Panc1 (cell line): ENCODE measurements at regions not wholly inside any gene's neighbourhood (a gene's known extent, or its start where the extent isn't known, plus 50 kb on each side); places are given as distances from the start of the nearest gene placed in this dataset.

Experiments
- ATAC-seq: fragments of 200-7000 bp; cut with Tn5 transposase; 2 replicates; pipeline ENCODE4 v1.9.1; 2020; ENCODE audit warnings: mild to moderate bottlenecking, moderate library complexity
- BruUV-seq: library from RNA; stranded (reverse); fragments of 400-500 nt; replicated peaks from 2 replicates; lab custom pipeline; 2021; lab: Mats Ljungman, UMichigan
- CTCF ChIA-PET: fragments of 300-600 bp; sonication (Branson Sonifier 250); formaldehyde crosslinking; loops from one replicate; lab custom pipeline; 2022; ENCODE audit warnings: antibody characterized with exemption; lab: Charles Lee
- POLR2A ChIA-PET: fragments of 300-600 bp; sonication (Branson Sonifier 250); formaldehyde crosslinking; loops from one replicate; lab custom pipeline; 2022; ENCODE audit warnings: antibody characterized with exemption; lab: Charles Lee
- DNase-seq: peaks from one replicate; pipeline ENCODE4 v3.0.0-alpha.2; 2010; ENCODE audit warnings: low read depth, low spot score
- H3K27ac ChIP-seq: 2 replicates; pipeline ENCODE4 v1.5.1; 2011; ENCODE audit warnings: mild to moderate bottlenecking, low read length, inconsistent platforms
- H3K27me3 ChIP-seq: fragments of 200-500 bp; sonication (Bioruptor generic); 2 replicates; pipeline ENCODE4 v1.6.0; 2014; ENCODE audit warnings: low read length, inconsistent platforms; ENCODE audit not compliant: control insufficient read depth, insufficient read depth
- H3K36me3 ChIP-seq: fragments of 200-500 bp; sonication (Bioruptor generic); 2 replicates; pipeline ENCODE4 v1.5.1; 2014; ENCODE audit warnings: inconsistent platforms, mild to moderate bottlenecking, low read length, moderate library complexity; ENCODE audit not compliant: control insufficient read depth, insufficient read depth
- H3K4me1 ChIP-seq: 2 replicates; pipeline ENCODE4 v1.5.1; 2011; ENCODE audit warnings: inconsistent platforms, mild to moderate bottlenecking, low read length, moderate library complexity; ENCODE audit not compliant: control insufficient read depth, insufficient read depth
- H3K4me3 ChIP-seq, 2 experiments: 2 replicates each; pipeline ENCODE4 v1.5.1; 2011 to 2012; ENCODE audit warnings: low read depth in 2 of 2, low read length in 2 of 2, mild to moderate bottlenecking in 2 of 2, inconsistent platforms in 1 of 2, moderate library complexity in 1 of 2
- H3K9me3 ChIP-seq: fragments of 200-500 bp; sonication (Bioruptor generic); 2 replicates; pipeline ENCODE4 v1.5.1; 2014; ENCODE audit warnings: low read depth, mild to moderate bottlenecking, inconsistent platforms, low read length, moderate library complexity; ENCODE audit not compliant: control insufficient read depth, insufficient read depth
- CTCF ChIP-seq: fragments of 450-650 bp; IDR thresholded peaks from 2 replicates; pipeline ENCODE4 v1.5.1; 2017; ENCODE audit warnings: mild to moderate bottlenecking
- POLR2AphosphoS5 ChIP-seq: IDR thresholded peaks from 2 replicates; pipeline ENCODE4 v1.6.1; 2012; ENCODE audit warnings: mild to moderate bottlenecking, low read depth, low read length, moderate library complexity
- REST ChIP-seq, 2 experiments: IDR thresholded peaks; 2 replicates each; pipeline ENCODE4 v1.6.1; 2011 to 2012; ENCODE audit warnings: low read depth in 2 of 2, control low read depth in 1 of 2, low read length in 1 of 2, mild to moderate bottlenecking in 1 of 2, moderate library complexity in 1 of 2; ENCODE audit not compliant: insufficient read depth in 1 of 2
- SIN3A ChIP-seq: IDR thresholded peaks from 2 replicates; pipeline ENCODE4 v1.6.1; 2012; ENCODE audit warnings: low read depth, mild to moderate bottlenecking, low read length, moderate library complexity, borderline replicate concordance; ENCODE audit not compliant: insufficient read depth
- TCF7L2 ChIP-seq: IDR thresholded peaks from 2 replicates; pipeline ENCODE4 v1.6.1; 2011; ENCODE audit warnings: mild to moderate bottlenecking, low read depth, low read length, inconsistent platforms
- in situ Hi-C: cut with HindIII; loops from 2 replicates; pipeline ENCODE4 v1.10.0; 2016; ENCODE audit warnings: low sequenced_read_pairs, low pct_unique_long_range_greater_than_20kb
- intact Hi-C: fragments of 100-400 bp; cut with micrococcal nuclease; formaldehyde crosslinking; loops from one replicate; pipeline ENCODE4 v1.10.0; 2022; ENCODE audit not compliant: unreplicated experiment

- ChIA-PET POLR2A (no interaction called here), CTCF (no interaction called here)
- DNase-seq = no peak
- no peak for ATAC-seq
- peaks cover 14% of the 10 kb centered on the region for H3K27me3 ChIP-seq
- in situ Hi-C loops (no loop called here), intact Hi-C loops (no loop called here)
- H3K27ac ChIP-seq = no peak overlapping the region
- no peaks in the 10 kb centered on the region for H3K4me1 ChIP-seq
- no peak for TF ChIP-seq SIN3A
- no peak for TF ChIP-seq REST (IDR thresholded peaks at IDR 0.05; ENCODE audit: insufficient read depth in 1 of 2, low read depth in 2 of 2, low read length in 1 of 2)
- no peak for TF ChIP-seq TCF7L2
- TF ChIP-seq POLR2AphosphoS5 = no peak
- TF ChIP-seq CTCF = no peak
- no TSS peak for BruUV-seq
- H3K9me3 ChIP-seq = no peaks in the 10 kb centered on the region
- no peaks in the 10 kb centered on the region for H3K36me3 ChIP-seq
- no peak overlapping the region for H3K4me3 ChIP-seq
These were observed 153.3 kb upstream of the NECTIN1 start for GRCh38 chr11:119882316-119882715.

GRCh38 chr11:119880873-119881272, 151.9 kb upstream of the NECTIN1 start:
- Histone ChIP-seq H3K27me3 (peaks cover 14% of the 10 kb centered on the region; the same call in 1 of the 2 replicates), H3K9me3 (no peaks in the 10 kb centered on the region), H3K4me1 (no peaks in the 10 kb centered on the region), H3K27ac (no peak overlapping the region), H3K4me3 (no peak overlapping the region), H3K36me3 (no peaks in the 10 kb centered on the region)
- ChIA-PET POLR2A (no interaction called here), CTCF (no interaction called here)
- in situ Hi-C loops (no loop called here), intact Hi-C loops (no loop called here)
- no TSS peak for BruUV-seq
- TF ChIP-seq CTCF = no peak
- no peak for TF ChIP-seq POLR2AphosphoS5
- no peak for TF ChIP-seq SIN3A
- no peak for TF ChIP-seq TCF7L2
- TF ChIP-seq REST (IDR thresholded peaks at IDR 0.05; ENCODE audit: insufficient read depth in 1 of 2, low read depth in 2 of 2, low read length in 1 of 2) = no peak
- DNase-seq (no peak), ATAC-seq (no peak)
